Fibroblast of the aortic adventitia (primary cell): ENCODE measurements at regions not wholly inside any gene's neighbourhood (a gene's known extent, or its start where the extent isn't known, plus 50 kb on each side); places are given as distances from the start of the nearest gene placed in this dataset.

ENCODE experiments used
- DNase-seq: peaks from one replicate; pipeline ENCODE4 v3.0.0-alpha.2; 2010; ENCODE audit warnings: low read depth
- H3K4me3 ChIP-seq: 2 replicates; pipeline ENCODE4 v1.5.1; 2011; ENCODE audit warnings: low read depth, mild to moderate bottlenecking, control low read depth, low read length, moderate library complexity
- TF ChIP-seq, protein P1 (sequence below): IDR thresholded peaks from 2 replicates; pipeline ENCODE4 v1.5.1; 2011; ENCODE audit warnings: mild to moderate bottlenecking, low read length, control low read depth, inconsistent platforms; ENCODE audit not compliant: insufficient read depth

DNA sequence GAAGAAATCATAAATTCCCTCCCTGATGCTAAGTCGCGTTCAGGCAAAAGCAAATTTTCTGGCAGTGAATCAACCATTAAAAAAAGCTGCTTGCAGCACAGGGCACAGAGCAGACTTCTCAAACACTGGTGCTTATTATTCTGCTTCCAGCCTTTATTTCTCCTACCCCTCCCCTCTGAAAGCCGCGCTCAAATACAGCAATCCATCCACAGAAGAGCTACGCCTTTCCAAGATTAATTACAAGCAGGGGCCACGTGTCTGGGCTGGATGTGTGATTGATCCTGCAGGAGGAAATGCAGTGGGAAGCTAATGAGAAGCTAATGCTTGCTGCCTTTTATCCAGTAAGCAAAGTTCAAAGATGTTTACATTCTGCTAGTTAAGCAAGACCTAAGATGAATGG, 134.9 kb upstream of the TOPAZ1 start:
- TF ChIP-seq, protein P1, sequence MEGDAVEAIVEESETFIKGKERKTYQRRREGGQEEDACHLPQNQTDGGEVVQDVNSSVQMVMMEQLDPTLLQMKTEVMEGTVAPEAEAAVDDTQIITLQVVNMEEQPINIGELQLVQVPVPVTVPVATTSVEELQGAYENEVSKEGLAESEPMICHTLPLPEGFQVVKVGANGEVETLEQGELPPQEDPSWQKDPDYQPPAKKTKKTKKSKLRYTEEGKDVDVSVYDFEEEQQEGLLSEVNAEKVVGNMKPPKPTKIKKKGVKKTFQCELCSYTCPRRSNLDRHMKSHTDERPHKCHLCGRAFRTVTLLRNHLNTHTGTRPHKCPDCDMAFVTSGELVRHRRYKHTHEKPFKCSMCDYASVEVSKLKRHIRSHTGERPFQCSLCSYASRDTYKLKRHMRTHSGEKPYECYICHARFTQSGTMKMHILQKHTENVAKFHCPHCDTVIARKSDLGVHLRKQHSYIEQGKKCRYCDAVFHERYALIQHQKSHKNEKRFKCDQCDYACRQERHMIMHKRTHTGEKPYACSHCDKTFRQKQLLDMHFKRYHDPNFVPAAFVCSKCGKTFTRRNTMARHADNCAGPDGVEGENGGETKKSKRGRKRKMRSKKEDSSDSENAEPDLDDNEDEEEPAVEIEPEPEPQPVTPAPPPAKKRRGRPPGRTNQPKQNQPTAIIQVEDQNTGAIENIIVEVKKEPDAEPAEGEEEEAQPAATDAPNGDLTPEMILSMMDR: no peak
- H3K4me3 ChIP-seq: no peak overlapping the region
- no peak for DNase-seq

DNA sequence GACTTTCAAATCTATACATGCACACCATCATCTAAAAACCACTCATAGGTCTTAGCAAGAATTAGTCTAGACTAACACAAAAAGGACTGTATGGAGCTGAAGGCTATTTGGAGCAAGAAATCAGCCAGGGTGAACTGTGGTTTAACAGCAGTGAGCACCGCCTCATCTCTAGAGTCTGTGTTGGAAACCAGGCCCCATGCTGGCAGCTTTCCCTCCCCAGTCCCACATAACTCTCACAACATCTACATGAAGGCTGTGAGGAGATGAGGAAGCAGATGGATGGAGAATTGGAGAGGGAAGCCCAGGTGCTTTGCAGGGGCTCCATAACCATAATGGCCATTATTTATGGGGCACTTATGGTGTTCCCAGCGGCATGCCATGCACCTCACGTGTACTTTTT, 133.2 kb upstream of the TOPAZ1 start:
- TF ChIP-seq, protein P1: no peak
- no peak overlapping the region for H3K4me3 ChIP-seq
- DNase-seq: no peak

DNA sequence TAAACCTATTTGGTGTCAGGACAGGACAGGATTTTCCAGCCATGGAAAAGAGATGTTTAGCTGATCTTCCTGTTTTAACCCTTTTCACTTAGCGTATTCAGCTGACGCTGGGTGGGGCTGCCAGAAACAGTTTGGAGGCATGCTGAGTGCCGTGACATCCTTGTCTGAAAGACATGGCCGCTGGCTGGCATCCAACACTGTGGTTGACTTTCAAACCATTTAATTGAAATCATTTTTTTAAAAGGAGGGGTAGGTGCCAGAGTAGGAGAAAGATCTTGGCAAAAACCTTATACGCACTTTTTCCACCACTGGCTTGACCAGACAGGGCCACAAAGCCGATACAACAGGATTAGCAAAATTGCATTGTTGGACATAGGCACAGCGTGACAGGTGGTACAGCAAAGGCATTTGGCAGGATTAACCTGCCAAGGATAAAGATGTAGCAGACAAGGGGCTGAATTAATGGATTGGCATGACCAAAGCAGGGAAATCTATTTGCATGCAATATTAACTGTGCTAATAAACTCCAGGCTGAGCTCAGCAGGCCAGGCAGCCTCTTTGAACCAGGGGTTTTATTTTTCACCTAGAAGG, 131.8 kb upstream of the TOPAZ1 start:
- no peak overlapping the region for H3K4me3 ChIP-seq
- DNase-seq: no peak
- TF ChIP-seq, protein P1: no peak

DNA sequence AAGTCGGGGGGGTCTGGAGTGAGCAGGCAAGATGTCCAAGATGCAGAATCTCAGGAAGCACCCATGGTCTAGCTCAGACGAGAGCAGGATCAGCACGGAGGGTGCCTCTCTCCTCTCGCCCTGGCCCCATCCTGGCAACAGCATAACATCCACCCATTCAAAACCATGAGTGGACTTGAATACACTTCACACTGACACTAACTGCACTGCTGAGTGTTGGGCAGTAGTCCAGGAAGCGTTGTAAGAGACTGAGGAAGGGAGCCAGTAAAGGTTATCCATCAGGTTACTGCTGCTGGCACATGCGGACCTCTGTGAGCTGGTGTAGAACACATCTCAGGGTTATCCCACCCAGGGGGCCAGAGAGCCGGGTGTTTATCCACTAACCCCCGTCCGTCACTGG, 131.0 kb upstream of the TOPAZ1 start:
- H3K4me3 ChIP-seq: no peak overlapping the region
- TF ChIP-seq, protein P1: no peak
- no peak for DNase-seq

DNA sequence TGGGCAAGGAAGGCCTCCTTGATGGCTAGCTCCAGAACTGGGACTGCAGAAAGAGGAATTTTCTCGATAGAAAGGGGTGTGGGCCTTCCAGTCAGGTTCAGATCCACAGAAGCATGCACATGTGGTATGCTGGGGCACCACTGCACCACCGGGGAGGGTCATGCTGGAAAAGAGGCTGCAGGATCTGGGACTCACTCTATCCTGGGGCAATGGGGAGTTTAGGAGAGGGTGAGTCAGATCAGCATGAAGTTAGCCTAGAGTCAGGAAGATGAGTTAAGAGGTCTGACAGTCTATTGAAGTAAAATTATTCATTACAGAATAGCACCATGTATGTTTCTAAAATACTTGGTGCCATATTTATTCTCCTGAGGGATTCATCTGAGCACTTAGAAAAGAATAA, 130.2 kb upstream of the TOPAZ1 start:
- TF ChIP-seq, protein P1: no peak
- no peak overlapping the region for H3K4me3 ChIP-seq
- DNase-seq: no peak

DNA sequence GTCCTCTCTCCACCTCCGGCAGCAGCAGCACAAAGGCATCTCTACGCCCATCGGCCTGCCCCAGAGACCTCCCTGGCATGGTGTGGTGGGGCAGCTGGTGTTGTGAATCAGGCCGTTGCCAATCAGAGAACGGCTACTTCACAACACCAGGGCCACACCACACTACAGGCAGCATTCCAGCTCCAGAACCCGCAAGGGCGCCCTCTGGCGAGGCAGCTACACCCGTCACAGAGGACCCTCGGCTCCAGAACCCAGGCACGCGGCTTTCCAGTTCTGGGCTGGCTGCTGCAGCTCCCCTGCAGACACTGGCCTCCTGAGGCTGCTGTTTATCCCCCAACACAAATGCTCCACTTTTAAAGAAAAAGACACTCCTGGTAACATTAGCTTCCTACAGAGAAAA, 127.5 kb upstream of the TOPAZ1 start:
- TF ChIP-seq, protein P1: peak; percentile 52
- no peak overlapping the region for H3K4me3 ChIP-seq
- DNase-seq: peak; percentile 35

DNA sequence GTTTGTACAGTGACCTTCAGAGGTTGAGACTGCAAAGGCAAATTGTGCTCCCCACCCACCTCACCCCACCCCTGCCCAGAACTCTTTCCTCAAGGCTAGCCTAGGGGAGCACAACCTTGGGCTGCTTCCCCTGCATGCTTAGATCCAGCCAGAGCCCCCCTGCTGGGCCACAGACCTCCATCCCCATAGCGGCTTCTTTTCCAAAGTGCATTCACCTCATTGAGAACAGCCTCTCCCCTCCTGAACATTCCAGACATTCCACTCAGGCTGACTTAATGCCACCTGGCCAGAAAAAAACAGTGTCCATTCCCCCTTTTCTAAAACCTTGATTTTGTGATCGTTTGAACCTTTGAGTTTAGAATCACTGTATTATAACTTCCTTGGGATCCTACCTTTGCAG, 124.4 kb upstream of the TOPAZ1 start:
- no peak for DNase-seq
- TF ChIP-seq, protein P1: no peak
- no peak overlapping the region for H3K4me3 ChIP-seq
